ENCODE measurements at regions not wholly inside any gene's neighbourhood (a gene's known extent, or its start where the extent isn't known, plus 50 kb on each side); places are given as distances from the start of the nearest gene placed in this dataset.

- DNase-seq (ENCODE audit: low read depth in 4 of 4, low spot score in 2 of 4), result no peak
Measured at GRCh38 chr4:13316354-13316753, 167.8 kb downstream of the RAB28 start.

GRCh38 chr4:13313856-13314255, 170.3 kb downstream of the RAB28 start:
- DNase-seq (ENCODE audit: low read depth in 4 of 4, low spot score in 2 of 4), result no peak

GRCh38 chr4:13312264-13312663, 171.9 kb downstream of the RAB28 start:
- no peak for DNase-seq (ENCODE audit: low read depth in 4 of 4, low spot score in 2 of 4)

- DNase-seq (ENCODE audit: low read depth in 4 of 4, low spot score in 2 of 4), result no peak
Measured at GRCh38 chr4:13309751-13310150, 174.4 kb downstream of the RAB28 start.

GRCh38 chr4:13306356-13306755, 177.8 kb downstream of the RAB28 start:
- no peak for DNase-seq (ENCODE audit: low read depth in 4 of 4, low spot score in 2 of 4)

GRCh38 chr4:13302876-13303275, 181.3 kb downstream of the RAB28 start:
- DNase-seq (ENCODE audit: low read depth in 4 of 4, low spot score in 2 of 4), result no peak

- DNase-seq (ENCODE audit: low read depth in 4 of 4, low spot score in 2 of 4), result no peak
Measured at GRCh38 chr4:13299343-13299742, 184.8 kb downstream of the RAB28 start.

- DNase-seq (ENCODE audit: low read depth in 4 of 4, low spot score in 2 of 4), result no peak
Measured at GRCh38 chr4:13298655-13299054, 185.5 kb downstream of the RAB28 start.

GRCh38 chr4:13296986-13297385, 187.2 kb downstream of the RAB28 start:
- DNase-seq (ENCODE audit: low read depth in 4 of 4, low spot score in 2 of 4), result no peak

GRCh38 chr4:13294961-13295605, 189.1 kb downstream of the RAB28 start:
- peak in 3 of 4 donors; percentile 69 to 71 (median 69) for DNase-seq (ENCODE audit: low read depth in 4 of 4, low spot score in 2 of 4)

GRCh38 chr4:13292372-13292771, 191.8 kb downstream of the RAB28 start:
- no peak for DNase-seq (ENCODE audit: low read depth in 4 of 4, low spot score in 2 of 4)

GRCh38 chr4:13289391-13289790, 194.7 kb downstream of the RAB28 start:
- DNase-seq (ENCODE audit: low read depth in 4 of 4, low spot score in 2 of 4), result no peak

GRCh38 chr4:13285336-13285735, 198.8 kb downstream of the RAB28 start:
- no peak for DNase-seq (ENCODE audit: low read depth in 4 of 4, low spot score in 2 of 4)

- DNase-seq (ENCODE audit: low read depth in 4 of 4, low spot score in 2 of 4), result no peak
Measured at GRCh38 chr4:13284932-13285331, 199.2 kb downstream of the RAB28 start.

GRCh38 chr4:13276357-13276756, 207.8 kb downstream of the RAB28 start:
- no peak for DNase-seq (ENCODE audit: low read depth in 4 of 4, low spot score in 2 of 4)

- DNase-seq (ENCODE audit: low read depth in 4 of 4, low spot score in 2 of 4), result no peak
Measured at GRCh38 chr4:13268703-13269102, 215.4 kb downstream of the RAB28 start.

- DNase-seq (ENCODE audit: low read depth in 4 of 4, low spot score in 2 of 4), result no peak
Measured at GRCh38 chr4:13268165-13268564, 216.0 kb downstream of the RAB28 start.

GRCh38 chr4:13267091-13267490, 217.0 kb downstream of the RAB28 start:
- DNase-seq (ENCODE audit: low read depth in 4 of 4, low spot score in 2 of 4), result no peak

- DNase-seq (ENCODE audit: low read depth in 4 of 4, low spot score in 2 of 4), result no peak
Measured at GRCh38 chr4:13266687-13267086, 217.5 kb downstream of the RAB28 start.

GRCh38 chr4:13263967-13264525, 220.1 kb downstream of the RAB28 start:
- no peak for DNase-seq (ENCODE audit: low read depth in 4 of 4, low spot score in 2 of 4)

- no peak for DNase-seq (ENCODE audit: low read depth in 4 of 4, low spot score in 2 of 4)
Measured at GRCh38 chr4:13262816-13263215, 221.3 kb downstream of the RAB28 start.

GRCh38 chr4:13261486-13262257, 222.5 kb downstream of the RAB28 start:
- DNase-seq (ENCODE audit: low read depth in 4 of 4, low spot score in 2 of 4), result peak in 2 of 4 donors; percentile 24 to 38

All from left renal cortex interstitium (tissue), 4 donors.